Activated CD4-positive, alpha-beta T cell treated with anti-CD3 and anti-CD28 coated beads, Interleukin-2, amount 10 ng/mL, durations not matched to agents 7 days and 5 days (primary cell): ENCODE measurements at regions not wholly inside any gene's neighbourhood (a gene's known extent, or its start where the extent isn't known, plus 50 kb on each side); places are given as distances from the start of the nearest gene placed in this dataset.
"Not testable (repeated sequence)": the region's sequence is repeated elsewhere in the genome, so short reads cannot be mapped to it uniquely, and the experiment has no call there.

Source experiments
- CTCF ChIA-PET: fragments of 350-600 bp; sonication (Branson Sonifier 250); formaldehyde crosslinking; loops from one replicate; lab custom pipeline; 2021; ENCODE audit warnings: antibody characterized with exemption; lab: Charles Lee
- POLR2A ChIA-PET: fragments of 350-600 bp; sonication (Branson Sonifier 250); formaldehyde crosslinking; loops from one replicate; lab custom pipeline; 2021; ENCODE audit warnings: antibody characterized with exemption; lab: Charles Lee
- DNase-seq: peaks from one replicate; pipeline ENCODE4 v3.0.0-alpha.2; 2020
- H3K27ac Mint-ChIP-seq: one replicate; pipeline ENCODE4 v1.8.0; 2021; ENCODE audit warnings: mild to moderate bottlenecking, moderate library complexity, mixed read lengths
- H3K27me3 Mint-ChIP-seq: one replicate; pipeline ENCODE4 v1.8.0; 2021; ENCODE audit warnings: mixed read lengths
- H3K36me3 Mint-ChIP-seq: one replicate; pipeline ENCODE4 v1.8.0; 2021; ENCODE audit warnings: low read depth, mixed read lengths
- H3K4me1 Mint-ChIP-seq: one replicate; pipeline ENCODE4 v1.8.0; 2021; ENCODE audit warnings: mixed read lengths
- H3K4me3 Mint-ChIP-seq: one replicate; pipeline ENCODE4 v1.8.0; 2021; ENCODE audit warnings: mild to moderate bottlenecking, moderate library complexity, mixed read lengths
- H3K9me3 Mint-ChIP-seq: one replicate; pipeline ENCODE4 v1.8.0; 2021; ENCODE audit warnings: mixed read lengths

GRCh38 chr17:5971969-5972368, 98.2 kb upstream of the WSCD1 start:
- Mint-ChIP-seq H3K4me1 (no peaks in the 10 kb centered on the region), H3K36me3 (no peaks in the 10 kb centered on the region), H3K27ac (no peak overlapping the region), H3K9me3 (peaks cover 4% of the 10 kb centered on the region), H3K27me3 (no peaks in the 10 kb centered on the region), H3K4me3 (no peak overlapping the region)
- POLR2A ChIA-PET: no interaction called here
- CTCF ChIA-PET: interaction anchor here (0.6 kb wide), 1 partner anchor 314 kb away, joined by 4 read pairs; no protein-coding TSS in a partner anchor
- no peak for DNase-seq

GRCh38 chr17:5973410-5973809, 96.8 kb upstream of the WSCD1 start:
- ChIA-PET CTCF (interaction anchor here (0.6 kb wide), 2 partner anchors 9 to 543 kb away, joined by 4 read pairs; no protein-coding TSS in a partner anchor), POLR2A (no interaction called here)
- H3K36me3 Mint-ChIP-seq: no peaks in the 10 kb centered on the region
- H3K27ac Mint-ChIP-seq: no peak overlapping the region
- H3K4me3 Mint-ChIP-seq: no peak overlapping the region
- no peaks in the 10 kb centered on the region for H3K4me1 Mint-ChIP-seq
- peaks cover 4% of the 10 kb centered on the region for H3K9me3 Mint-ChIP-seq
- H3K27me3 Mint-ChIP-seq: no peaks in the 10 kb centered on the region
- DNase-seq: no peak

GRCh38 chr17:5975661-5976060, 94.5 kb upstream of the WSCD1 start:
- no peak for DNase-seq
- no peaks in the 10 kb centered on the region for H3K36me3 Mint-ChIP-seq
- ChIA-PET POLR2A (no interaction called here), CTCF (no interaction called here)
- H3K27me3 Mint-ChIP-seq: no peaks in the 10 kb centered on the region
- H3K27ac Mint-ChIP-seq: no peak overlapping the region
- H3K9me3 Mint-ChIP-seq: peaks cover 4% of the 10 kb centered on the region
- no peak overlapping the region for H3K4me3 Mint-ChIP-seq
- no peaks in the 10 kb centered on the region for H3K4me1 Mint-ChIP-seq

- ChIA-PET CTCF (no interaction called here), POLR2A (no interaction called here)
- no peak for DNase-seq
- Mint-ChIP-seq H3K9me3 (peaks cover 4% of the 10 kb centered on the region), H3K27ac (no peak overlapping the region), H3K4me3 (no peak overlapping the region), H3K36me3 (no peaks in the 10 kb centered on the region), H3K4me1 (no peaks in the 10 kb centered on the region), H3K27me3 (no peaks in the 10 kb centered on the region)
These were observed 93.9 kb upstream of the WSCD1 start for GRCh38 chr17:5976251-5976650.

GRCh38 chr17:5978496-5978895, 91.7 kb upstream of the WSCD1 start:
- H3K36me3 Mint-ChIP-seq: no peaks in the 10 kb centered on the region

GRCh38 chr17:5980941-5981340, 89.2 kb upstream of the WSCD1 start:
- Mint-ChIP-seq H3K27me3 (no peaks in the 10 kb centered on the region), H3K4me1 (no peaks in the 10 kb centered on the region), H3K27ac (no peak overlapping the region), H3K36me3 (no peaks in the 10 kb centered on the region), H3K4me3 (no peak overlapping the region), H3K9me3 (no peaks in the 10 kb centered on the region)
- CTCF ChIA-PET: no interaction called here
- no peak for DNase-seq
- POLR2A ChIA-PET: no interaction called here

More at GRCh38 chr17:5978496-5978895, 91.7 kb upstream of the WSCD1 start:
- POLR2A ChIA-PET: no interaction called here
- Mint-ChIP-seq H3K27ac (no peak overlapping the region), H3K4me1 (no peaks in the 10 kb centered on the region), H3K27me3 (no peaks in the 10 kb centered on the region), H3K9me3 (no peaks in the 10 kb centered on the region), H3K4me3 (no peak overlapping the region)
- DNase-seq: no peak
- CTCF ChIA-PET: interaction anchor here (1.5 kb wide), 1 partner anchor 16 kb away, joined by 3 read pairs; no protein-coding TSS in a partner anchor

GRCh38 chr17:5986644-5987043, 83.5 kb upstream of the WSCD1 start:
- Mint-ChIP-seq H3K9me3 (no peaks in the 10 kb centered on the region), H3K27ac (no peak overlapping the region), H3K4me1 (no peaks in the 10 kb centered on the region), H3K27me3 (peaks cover 9% of the 10 kb centered on the region), H3K36me3 (no peaks in the 10 kb centered on the region), H3K4me3 (no peak overlapping the region)
- CTCF ChIA-PET: no interaction called here
- POLR2A ChIA-PET: no interaction called here
- DNase-seq: no peak

GRCh38 chr17:6000426-6000825, 69.8 kb upstream of the WSCD1 start:
- Mint-ChIP-seq H3K9me3 (no peaks in the 10 kb centered on the region), H3K4me1 (no peaks in the 10 kb centered on the region), H3K4me3 (no peak overlapping the region), H3K27ac (no peak overlapping the region), H3K27me3 (peaks cover 10% of the 10 kb centered on the region), H3K36me3 (no peaks in the 10 kb centered on the region)
- ChIA-PET POLR2A (no interaction called here), CTCF (no interaction called here)
- no peak for DNase-seq

GRCh38 chr17:6003221-6003620, 67.0 kb upstream of the WSCD1 start:
- H3K27ac Mint-ChIP-seq, H3K27me3 Mint-ChIP-seq, H3K36me3 Mint-ChIP-seq, H3K4me3 Mint-ChIP-seq, H3K9me3 Mint-ChIP-seq, H3K4me1 Mint-ChIP-seq, DNase-seq, POLR2A ChIA-PET, CTCF ChIA-PET: not testable (repeated sequence)

GRCh38 chr17:6005939-6006338, 64.2 kb upstream of the WSCD1 start:
- CTCF ChIA-PET: no interaction called here
- H3K4me1 Mint-ChIP-seq: no peaks in the 10 kb centered on the region
- peaks cover 3% of the 10 kb centered on the region for H3K27me3 Mint-ChIP-seq
- no peaks in the 10 kb centered on the region for H3K36me3 Mint-ChIP-seq
- H3K27ac Mint-ChIP-seq: no peak overlapping the region
- no peak for DNase-seq
- H3K4me3 Mint-ChIP-seq: no peak overlapping the region
- H3K9me3 Mint-ChIP-seq: no peaks in the 10 kb centered on the region
- POLR2A ChIA-PET: no interaction called here

- Mint-ChIP-seq H3K27ac (no peak overlapping the region), H3K4me1 (no peaks in the 10 kb centered on the region), H3K9me3 (no peaks in the 10 kb centered on the region), H3K27me3 (peaks cover 5% of the 10 kb centered on the region), H3K36me3 (no peaks in the 10 kb centered on the region), H3K4me3 (no peak overlapping the region)
- no peak for DNase-seq
- POLR2A ChIA-PET: no interaction called here
- CTCF ChIA-PET: no interaction called here
These were observed 59.0 kb upstream of the WSCD1 start for GRCh38 chr17:6011206-6011605.

GRCh38 chr17:6018788-6019187, 51.4 kb upstream of the WSCD1 start:
- ChIA-PET CTCF (no interaction called here), POLR2A (no interaction called here)
- Mint-ChIP-seq H3K4me1 (no peaks in the 10 kb centered on the region), H3K27ac (no peak overlapping the region), H3K9me3 (no peaks in the 10 kb centered on the region), H3K4me3 (no peak overlapping the region), H3K27me3 (peaks cover 8% of the 10 kb centered on the region), H3K36me3 (no peaks in the 10 kb centered on the region)
- DNase-seq: no peak

GRCh38 chr17:6019959-6020358, 50.2 kb upstream of the WSCD1 start:
- no peak overlapping the region for H3K27ac Mint-ChIP-seq
- H3K27me3 Mint-ChIP-seq: peaks cover 8% of the 10 kb centered on the region
- H3K4me3 Mint-ChIP-seq: no peak overlapping the region
- H3K9me3 Mint-ChIP-seq: no peaks in the 10 kb centered on the region
- no peaks in the 10 kb centered on the region for H3K4me1 Mint-ChIP-seq
- POLR2A ChIA-PET: no interaction called here
- no peaks in the 10 kb centered on the region for H3K36me3 Mint-ChIP-seq
- CTCF ChIA-PET: no interaction called here
- no peak for DNase-seq

- ChIA-PET POLR2A (no interaction called here), CTCF (no interaction called here)
- Mint-ChIP-seq H3K4me1 (no peaks in the 10 kb centered on the region), H3K9me3 (no peaks in the 10 kb centered on the region), H3K27ac (no peak overlapping the region), H3K27me3 (peaks cover 8% of the 10 kb centered on the region), H3K4me3 (no peak overlapping the region), H3K36me3 (no peaks in the 10 kb centered on the region)
- no peak for DNase-seq
These were observed 49.7 kb upstream of the WSCD1 start for GRCh38 chr17:6020376-6021010.
